GM10266 (cell line): ENCODE measurements at regions not wholly inside any gene's neighbourhood (a gene's known extent, or its start where the extent isn't known, plus 50 kb on each side); places are given as distances from the start of the nearest gene placed in this dataset.

Source experiments
- DNase-seq: peaks from one replicate; pipeline ENCODE4 v3.0.0; 2012; ENCODE audit errors: extremely low spot score
- TF ChIP-seq, protein P1 (sequence below): IDR thresholded peaks from 2 replicates; pipeline ENCODE4 v1.5.1; 2012; ENCODE audit warnings: mild to moderate bottlenecking, low read depth; ENCODE audit not compliant: control insufficient read depth, insufficient read depth; ENCODE audit errors: missing control alignments

DNA sequence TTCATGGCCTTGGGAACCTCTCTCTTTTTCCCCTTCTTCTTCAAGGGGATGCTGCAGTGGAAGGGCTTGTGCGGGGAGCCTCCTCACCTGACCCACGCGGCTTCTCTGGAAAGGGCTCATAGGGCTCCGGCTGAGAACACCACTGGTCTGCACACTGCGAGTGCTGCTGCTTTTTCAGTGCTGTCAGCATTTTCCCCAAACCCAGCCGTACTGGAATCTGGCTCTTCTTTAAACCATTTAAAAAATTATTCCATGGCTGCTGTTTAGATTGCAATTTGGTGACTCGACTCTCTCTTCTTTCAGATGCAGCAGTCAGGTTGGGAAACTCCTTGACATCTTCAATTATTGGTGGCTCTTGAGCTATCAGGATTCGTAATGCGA lies 272.6 kb upstream of the DSEL start:
- TF ChIP-seq, protein P1, sequence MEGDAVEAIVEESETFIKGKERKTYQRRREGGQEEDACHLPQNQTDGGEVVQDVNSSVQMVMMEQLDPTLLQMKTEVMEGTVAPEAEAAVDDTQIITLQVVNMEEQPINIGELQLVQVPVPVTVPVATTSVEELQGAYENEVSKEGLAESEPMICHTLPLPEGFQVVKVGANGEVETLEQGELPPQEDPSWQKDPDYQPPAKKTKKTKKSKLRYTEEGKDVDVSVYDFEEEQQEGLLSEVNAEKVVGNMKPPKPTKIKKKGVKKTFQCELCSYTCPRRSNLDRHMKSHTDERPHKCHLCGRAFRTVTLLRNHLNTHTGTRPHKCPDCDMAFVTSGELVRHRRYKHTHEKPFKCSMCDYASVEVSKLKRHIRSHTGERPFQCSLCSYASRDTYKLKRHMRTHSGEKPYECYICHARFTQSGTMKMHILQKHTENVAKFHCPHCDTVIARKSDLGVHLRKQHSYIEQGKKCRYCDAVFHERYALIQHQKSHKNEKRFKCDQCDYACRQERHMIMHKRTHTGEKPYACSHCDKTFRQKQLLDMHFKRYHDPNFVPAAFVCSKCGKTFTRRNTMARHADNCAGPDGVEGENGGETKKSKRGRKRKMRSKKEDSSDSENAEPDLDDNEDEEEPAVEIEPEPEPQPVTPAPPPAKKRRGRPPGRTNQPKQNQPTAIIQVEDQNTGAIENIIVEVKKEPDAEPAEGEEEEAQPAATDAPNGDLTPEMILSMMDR = no peak
- no peak for DNase-seq

DNA sequence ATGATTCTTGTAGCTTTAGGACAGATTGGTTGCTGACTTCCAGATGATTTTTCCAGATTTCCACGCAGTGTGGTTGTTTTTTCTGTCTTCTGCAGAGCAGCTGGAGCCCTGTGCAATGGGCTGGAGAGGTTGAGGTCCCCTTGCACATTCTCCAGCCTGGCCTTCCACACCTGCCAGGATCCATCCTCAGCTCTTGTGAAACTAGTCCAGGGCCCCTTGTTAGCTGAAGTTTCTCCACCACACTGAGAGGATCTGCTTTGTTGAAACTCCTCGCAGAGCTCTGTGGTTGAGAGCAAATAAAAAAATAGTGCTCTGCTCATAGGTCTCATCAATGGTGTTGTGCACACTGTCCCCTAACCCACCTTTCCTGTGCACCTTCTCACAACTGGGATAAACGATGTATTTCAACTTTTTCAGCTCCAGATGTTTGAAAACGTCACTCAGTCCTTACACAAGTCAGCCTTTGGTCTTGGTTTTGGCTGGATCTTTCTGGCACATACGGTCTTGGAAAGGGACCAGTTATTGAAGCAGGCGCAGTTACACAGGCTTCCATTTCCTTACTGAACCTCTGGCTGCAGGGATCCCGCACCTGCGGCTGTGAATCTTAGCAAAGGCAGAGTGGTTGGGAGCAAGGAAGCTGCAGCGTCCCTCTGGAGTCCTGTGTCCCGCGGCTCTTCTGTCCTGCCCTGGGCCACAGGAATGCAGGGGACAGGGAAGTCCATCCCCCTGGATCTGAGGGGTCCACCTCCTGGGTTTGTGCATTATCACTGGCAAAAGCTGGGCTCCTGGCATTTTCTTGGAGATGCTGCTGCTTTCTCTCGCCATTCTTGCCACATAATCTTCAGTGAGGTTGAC lies 272.0 kb upstream of the DSEL start:
- TF ChIP-seq, protein P1 = no peak
- no peak for DNase-seq

DNA sequence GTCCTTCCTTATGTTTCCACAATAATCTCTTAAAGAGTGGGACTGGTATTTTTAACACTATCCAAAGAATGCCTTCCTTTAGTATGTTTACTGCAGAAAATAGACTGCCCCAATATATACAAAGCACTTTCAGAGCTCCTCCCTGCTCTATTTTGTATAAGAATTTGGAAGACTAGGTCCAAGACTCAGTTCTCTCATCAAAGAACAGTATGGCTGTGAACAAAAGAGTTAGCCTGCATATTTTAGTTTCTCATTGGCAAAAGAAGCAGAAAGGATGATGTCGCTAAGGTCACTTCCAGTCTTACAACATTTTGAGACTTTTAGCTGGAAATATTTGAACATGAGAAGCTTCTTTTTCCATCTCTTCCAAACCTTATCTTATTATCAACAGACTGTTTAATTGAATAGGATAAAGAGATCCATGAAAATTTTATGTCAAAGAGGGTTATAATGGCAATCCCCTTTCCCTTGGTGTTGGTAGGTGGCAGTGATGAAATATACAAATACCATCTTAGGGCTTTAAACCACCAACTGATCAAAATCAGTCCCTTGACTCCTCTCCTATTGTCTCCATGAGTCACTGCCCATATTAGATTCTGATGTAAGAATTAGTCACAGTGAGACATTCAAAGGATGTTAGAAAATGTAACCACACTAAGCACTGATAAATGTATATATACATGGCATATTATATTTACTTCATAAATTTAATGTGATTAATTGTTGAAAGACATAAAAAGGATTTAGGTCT lies 266.9 kb upstream of the DSEL start:
- TF ChIP-seq, protein P1 = no peak
- no peak for DNase-seq

DNA sequence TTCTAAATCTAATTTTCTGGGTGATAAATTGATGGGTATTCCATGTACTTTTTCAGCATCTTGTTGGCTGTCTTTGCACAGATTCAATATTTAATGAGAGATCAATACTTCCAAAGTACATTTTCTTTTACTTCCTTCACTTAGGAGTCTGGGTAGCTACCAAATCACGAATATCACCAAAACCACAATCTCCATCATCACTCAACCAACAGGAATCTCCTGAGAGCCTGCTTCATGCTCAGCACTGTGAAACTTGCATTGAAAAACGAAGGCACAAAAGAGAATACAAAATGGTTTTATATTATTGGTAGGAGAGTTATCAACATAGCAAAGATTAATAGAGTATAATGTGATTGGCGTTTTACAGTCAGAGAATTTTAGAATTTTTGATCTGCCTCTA lies 261.5 kb upstream of the DSEL start:
- TF ChIP-seq, protein P1 = no peak
- no peak for DNase-seq

DNA sequence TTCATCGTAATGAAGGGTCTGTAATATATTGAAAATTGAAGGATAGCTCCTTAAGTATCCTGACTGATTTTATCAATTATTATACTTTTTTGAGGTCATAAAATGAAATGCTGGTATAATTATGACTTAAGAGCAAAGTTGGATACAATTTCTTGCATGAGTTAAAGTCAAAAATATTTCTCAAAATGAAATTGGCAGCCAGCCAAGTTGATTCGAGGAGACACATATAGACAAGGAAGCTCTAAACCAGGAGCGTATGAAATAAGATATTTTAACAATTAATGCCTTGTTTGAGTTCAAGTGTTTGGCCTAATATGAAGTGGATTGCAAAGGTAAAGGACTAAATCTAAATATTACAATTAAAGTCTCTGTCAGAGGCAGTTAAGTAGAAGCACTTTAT lies 260.4 kb upstream of the DSEL start:
- DNase-seq = no peak
- TF ChIP-seq, protein P1 = no peak

DNA sequence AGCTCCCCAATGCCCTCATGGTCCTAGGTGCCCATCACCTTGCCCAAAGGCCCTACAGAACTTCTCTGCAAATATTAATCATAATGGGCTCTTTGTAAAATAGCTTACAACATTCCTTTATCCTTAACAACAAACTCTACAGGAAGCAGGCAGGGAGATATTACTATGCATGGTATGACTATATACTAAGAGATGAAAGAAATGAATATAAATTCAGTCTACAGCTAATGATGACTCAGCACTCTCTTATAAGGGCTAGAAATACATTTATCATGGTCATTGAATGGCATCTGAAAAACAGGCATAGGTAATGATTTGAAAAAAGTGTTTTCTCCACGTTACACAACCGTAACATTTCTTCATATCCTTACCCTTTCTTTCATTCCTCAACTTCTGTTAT lies 254.8 kb upstream of the DSEL start:
- TF ChIP-seq, protein P1 = no peak
- no peak for DNase-seq

DNA sequence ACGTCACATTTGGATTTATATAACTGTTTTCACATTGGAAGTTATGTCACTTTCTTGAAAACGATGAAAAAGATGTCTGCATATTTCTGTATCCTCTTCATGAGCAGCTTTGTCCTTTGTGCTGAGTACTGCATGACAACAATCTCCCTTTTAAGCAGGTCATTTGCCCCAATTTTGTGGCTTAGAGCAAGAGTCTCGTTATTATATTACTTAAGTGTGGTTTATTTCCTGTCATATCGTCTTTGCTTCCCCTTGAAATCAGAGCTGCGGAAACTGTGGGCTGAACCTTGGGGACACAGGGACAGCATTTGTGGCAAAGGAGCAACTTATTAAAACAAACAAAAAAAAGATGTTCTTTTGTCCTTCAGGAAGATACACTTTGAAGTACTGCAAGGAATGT lies 254.0 kb upstream of the DSEL start:
- TF ChIP-seq, protein P1 = no peak

More for the DNA sequence above, 254.0 kb upstream of the DSEL start:
- DNase-seq = no peak
